B cell (primary cell): ENCODE measurements at regions not wholly inside any gene's neighbourhood (a gene's known extent, or its start where the extent isn't known, plus 50 kb on each side); places are given as distances from the start of the nearest gene placed in this dataset.

Source experiments
- CTCF ChIP-seq: fragments of 200-600 bp; IDR thresholded peaks from one replicate; pipeline ENCODE4 v1.8.0; 2022; ENCODE audit warnings: antibody characterized with exemption, mild to moderate bottlenecking
- EZH2 ChIP-seq: IDR thresholded peaks from 2 replicates; pipeline ENCODE4 v1.6.1; 2012; ENCODE audit warnings: borderline replicate concordance, low read depth, mild to moderate bottlenecking, moderate library complexity, low read length; ENCODE audit not compliant: insufficient read depth, poor library complexity, severe bottlenecking

GRCh38 chr12:89157413-89157812 lies 194.9 kb downstream of the DUSP6 start:
- TF ChIP-seq CTCF (no peak), EZH2 (no peak)
